Peyer's patch (tissue), 4 donors: ENCODE measurements at regions not wholly inside any gene's neighbourhood (a gene's known extent, or its start where the extent isn't known, plus 50 kb on each side); places are given as distances from the start of the nearest gene placed in this dataset.

ENCODE experiments used
- DNase-seq, 3 donors: peaks; one replicate each; pipeline ENCODE4 v3.0.0-alpha.2; 2017 to 2019
- H3K27ac ChIP-seq, 4 donors: fragments of 200-600 bp; sonication (generic); one replicate each; pipeline ENCODE4 v1.5.1; 2016 to 2019
- H3K27me3 ChIP-seq, 2 donors: fragments of 200-600 bp; sonication (generic); one replicate each; pipeline ENCODE4 v1.5.1; 2019
- H3K36me3 ChIP-seq, 3 donors: fragments of 200-600 bp; sonication (generic); one replicate each; pipeline ENCODE4 v1.5.1; 2016 to 2019
- H3K4me1 ChIP-seq, 4 donors: fragments of 200-600 bp; sonication (generic); one replicate each; pipeline ENCODE4 v1.5.1; 2016 to 2019
- H3K4me3 ChIP-seq, 4 donors: fragments of 200-600 bp; sonication (generic); 1 replicate in 3 of 4; 2 replicates in 1 of 4; pipeline ENCODE4 v1.5.1; 2016 to 2019; ENCODE audit warnings: mild to moderate bottlenecking in 1 of 4
- H3K9me3 ChIP-seq, 4 donors: fragments of 200-600 bp; sonication (generic); one replicate each; pipeline ENCODE4 v1.5.1; 2016 to 2019; ENCODE audit warnings: mild to moderate bottlenecking in 1 of 4
- CTCF ChIP-seq, 6 experiments: fragments of 450-650 bp in 4 of 6; fragments of 200-600 bp in 2 of 6; sonication (generic) in 1 of 6; IDR thresholded peaks; one replicate each; pipeline ENCODE4 v1.5.1; 2017 to 2019; ENCODE audit warnings: antibody characterized with exemption in 6 of 6, mild to moderate bottlenecking in 3 of 6, moderate library complexity in 1 of 6
- POLR2A ChIP-seq, 2 donors: fragments of 450-650 bp; IDR thresholded peaks; one replicate each; pipeline ENCODE4 v1.5.1; 2017; ENCODE audit warnings: antibody characterized with exemption in 2 of 2, mild to moderate bottlenecking in 2 of 2, moderate library complexity in 2 of 2

GRCh38 chr1:187267827-187268226 is 439.1 kb downstream of the PLA2G4A start:
- Histone ChIP-seq H3K4me3 (no peak overlapping the region), H3K4me1 (no peaks in the 10 kb centered on the region), H3K27ac (no peak overlapping the region), H3K9me3 (no peaks in the 10 kb centered on the region), H3K27me3 (no peaks in the 10 kb centered on the region), H3K36me3 (no peaks in the 10 kb centered on the region)
- DNase-seq = no peak
- TF ChIP-seq POLR2A (IDR thresholded peaks at IDR 0.05) = no peak
- TF ChIP-seq CTCF (IDR thresholded peaks at IDR 0.05) = no peak

GRCh38 chr1:187270256-187270655 is 441.5 kb downstream of the PLA2G4A start:
- H3K36me3 ChIP-seq = no peaks in the 10 kb centered on the region
- no peaks in the 10 kb centered on the region for H3K27me3 ChIP-seq
- no peaks in the 10 kb centered on the region for H3K4me1 ChIP-seq
- no peak for DNase-seq
- peak overlapping the region in 1 of 4 donors; percentile 29 for H3K4me3 ChIP-seq
- no peak for TF ChIP-seq POLR2A (IDR thresholded peaks at IDR 0.05)
- no peak for TF ChIP-seq CTCF (IDR thresholded peaks at IDR 0.05)
- H3K9me3 ChIP-seq = no peaks in the 10 kb centered on the region
- no peak overlapping the region for H3K27ac ChIP-seq

DNA sequence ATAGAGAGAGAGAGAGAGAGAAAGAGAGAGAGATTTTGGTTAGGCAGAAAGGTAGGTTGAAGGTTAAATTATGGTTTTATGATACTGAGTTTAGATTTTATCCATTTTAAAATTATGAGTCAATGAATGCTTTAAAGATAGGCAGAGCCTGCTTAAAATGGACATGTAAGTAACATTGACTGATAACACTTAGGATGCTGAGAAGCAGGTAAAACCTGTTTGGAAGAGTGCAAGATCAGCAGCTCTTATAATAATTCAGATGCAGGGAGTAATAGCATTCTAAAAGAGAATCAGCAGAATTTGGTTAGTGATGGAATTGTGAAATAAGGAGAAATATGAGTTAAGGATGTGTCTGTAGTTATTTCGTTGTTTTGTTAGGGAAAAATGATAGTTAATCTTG is 446.6 kb downstream of the PLA2G4A start:
- no peaks in the 10 kb centered on the region for H3K36me3 ChIP-seq
- H3K4me3 ChIP-seq = no peak overlapping the region
- no peaks in the 10 kb centered on the region for H3K27me3 ChIP-seq
- no peaks in the 10 kb centered on the region for H3K9me3 ChIP-seq
- H3K4me1 ChIP-seq = no peaks in the 10 kb centered on the region
- no peak overlapping the region for H3K27ac ChIP-seq
- DNase-seq = no peak
- no peak for TF ChIP-seq POLR2A (IDR thresholded peaks at IDR 0.05)
- TF ChIP-seq CTCF (IDR thresholded peaks at IDR 0.05) = no peak

DNA sequence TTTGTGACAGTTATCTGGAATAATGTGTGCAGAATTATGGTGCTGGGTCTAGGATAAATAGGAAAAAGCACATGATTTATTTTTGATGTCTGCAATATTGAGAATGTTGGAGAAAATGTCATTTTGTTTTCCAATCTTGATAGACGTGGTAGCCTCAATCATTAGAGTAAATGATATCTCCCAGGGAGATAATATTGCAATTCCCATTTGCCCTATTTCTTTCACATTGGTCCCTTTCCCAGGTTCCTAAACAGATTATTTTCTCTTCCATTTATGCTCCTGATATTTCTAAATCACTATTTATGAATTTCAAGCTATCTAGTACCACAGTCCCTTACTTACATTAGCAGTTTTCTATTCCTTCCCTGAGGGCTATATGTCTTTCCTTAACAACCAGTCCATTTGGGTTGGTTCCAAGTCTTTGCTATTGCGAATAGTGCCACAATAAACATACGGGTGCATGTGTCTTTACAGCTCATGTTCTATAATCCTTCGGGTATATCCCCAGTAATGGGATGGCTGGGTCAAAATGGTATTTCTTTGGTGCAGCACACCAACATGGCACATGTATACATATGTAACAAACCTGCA is 447.3 kb downstream of the PLA2G4A start:
- no peaks in the 10 kb centered on the region for H3K27me3 ChIP-seq
- no peaks in the 10 kb centered on the region for H3K9me3 ChIP-seq
- no peak for DNase-seq
- H3K4me3 ChIP-seq = no peak overlapping the region
- no peak overlapping the region for H3K27ac ChIP-seq
- no peaks in the 10 kb centered on the region for H3K36me3 ChIP-seq
- TF ChIP-seq CTCF (IDR thresholded peaks at IDR 0.05) (no peak), POLR2A (IDR thresholded peaks at IDR 0.05) (no peak)
- no peaks in the 10 kb centered on the region for H3K4me1 ChIP-seq

GRCh38 chr1:187276677-187277076 is 447.9 kb downstream of the PLA2G4A start:
- Histone ChIP-seq H3K4me1 (no peaks in the 10 kb centered on the region), H3K27me3 (no peaks in the 10 kb centered on the region), H3K27ac (no peak overlapping the region), H3K36me3 (no peaks in the 10 kb centered on the region), H3K9me3 (no peaks in the 10 kb centered on the region), H3K4me3 (no peak overlapping the region)
- TF ChIP-seq CTCF (IDR thresholded peaks at IDR 0.05) (no peak), POLR2A (IDR thresholded peaks at IDR 0.05) (no peak)
- no peak for DNase-seq

DNA sequence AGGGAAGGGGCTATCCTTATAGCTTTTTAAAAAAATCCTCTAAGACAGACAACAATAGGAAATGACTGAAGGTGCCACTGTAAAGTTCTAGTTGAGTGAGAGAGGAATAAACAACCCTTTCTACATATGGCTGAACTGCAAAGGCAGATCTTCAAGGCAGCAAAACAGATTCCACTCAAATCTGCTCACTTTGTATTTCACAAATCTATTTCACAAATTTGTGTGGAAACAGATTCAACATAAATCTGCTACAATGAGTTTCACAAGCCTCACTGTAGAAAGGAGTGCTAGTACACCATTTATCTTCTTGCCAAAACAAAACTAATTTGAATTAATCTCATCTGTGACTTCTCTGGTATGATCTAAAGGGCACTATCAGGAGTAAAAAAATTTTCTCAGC is 451.3 kb downstream of the PLA2G4A start:
- no peaks in the 10 kb centered on the region for H3K36me3 ChIP-seq
- no peaks in the 10 kb centered on the region for H3K9me3 ChIP-seq
- no peaks in the 10 kb centered on the region for H3K4me1 ChIP-seq
- TF ChIP-seq POLR2A (IDR thresholded peaks at IDR 0.05) = no peak
- TF ChIP-seq CTCF (IDR thresholded peaks at IDR 0.05) = no peak
- no peaks in the 10 kb centered on the region for H3K27me3 ChIP-seq
- DNase-seq = no peak
- no peak overlapping the region for H3K27ac ChIP-seq
- no peak overlapping the region for H3K4me3 ChIP-seq
